ENCODE measurements at regions not wholly inside any gene's neighbourhood (a gene's known extent, or its start where the extent isn't known, plus 50 kb on each side); places are given as distances from the start of the nearest gene placed in this dataset.

DNA sequence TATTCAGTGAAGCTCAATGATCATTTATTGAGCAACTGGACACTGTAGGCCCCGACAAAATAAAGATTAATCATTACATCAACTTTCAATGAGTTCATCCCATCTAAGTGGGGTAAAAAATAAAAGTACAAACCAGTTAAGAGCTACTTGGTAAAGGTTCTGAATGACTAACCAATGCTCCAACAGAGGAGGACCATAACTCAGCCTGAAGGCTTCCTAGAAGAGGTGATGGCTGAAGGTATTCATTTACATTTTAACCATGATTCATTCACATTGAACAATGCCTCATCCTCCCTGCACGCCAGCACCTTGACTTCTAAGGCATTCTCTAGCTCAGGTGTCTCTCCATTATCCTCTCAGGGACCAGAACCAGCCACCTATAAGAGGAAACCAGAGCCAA, 201.4 kb downstream of the ZNF462 start:
- no peak for DNase-seq

- DNase-seq: no peak
Measured at GRCh38 chr9:107065549-107065948, 202.6 kb downstream of the ZNF462 start.

DNA sequence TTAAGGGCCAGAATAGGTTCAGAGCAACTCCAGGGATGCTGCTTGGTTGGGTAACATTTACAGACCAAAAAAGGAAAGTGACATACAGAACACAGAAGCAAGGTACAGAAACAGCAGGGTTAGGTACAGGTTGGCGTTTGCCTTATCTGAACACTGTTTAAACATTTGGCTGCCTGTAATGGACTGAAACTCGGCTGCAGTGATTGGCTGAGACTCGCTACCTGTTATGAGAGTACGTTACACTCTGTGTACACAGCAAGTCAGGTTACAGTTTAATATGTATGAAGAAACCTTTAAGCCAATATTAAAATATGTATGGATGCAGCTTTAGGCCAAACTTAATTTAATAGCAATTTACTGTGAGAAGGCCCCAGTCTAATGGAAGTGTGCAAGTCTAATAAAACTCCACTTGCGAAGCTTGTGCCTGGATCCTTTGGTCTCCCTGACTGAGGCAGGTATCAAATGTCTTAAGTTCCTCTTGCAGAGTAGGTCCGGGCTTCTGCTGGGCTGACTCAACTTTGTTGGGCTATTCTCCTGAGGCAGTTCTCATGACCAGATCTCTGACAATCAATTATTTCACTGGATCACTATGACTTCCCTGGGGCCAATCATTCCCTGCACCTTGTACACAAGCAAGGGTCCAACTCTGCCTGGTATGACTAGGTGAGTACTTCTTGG, 204.9 kb downstream of the ZNF462 start:
- no peak for DNase-seq

GRCh38 chr9:107068581-107068980, 205.6 kb downstream of the ZNF462 start:
- no peak for DNase-seq

- DNase-seq: no peak
Measured at GRCh38 chr9:107070586-107070985, 207.6 kb downstream of the ZNF462 start.

GRCh38 chr9:107078061-107078460, 205.0 kb upstream of the RAD23B start:
- no peak for DNase-seq

DNA sequence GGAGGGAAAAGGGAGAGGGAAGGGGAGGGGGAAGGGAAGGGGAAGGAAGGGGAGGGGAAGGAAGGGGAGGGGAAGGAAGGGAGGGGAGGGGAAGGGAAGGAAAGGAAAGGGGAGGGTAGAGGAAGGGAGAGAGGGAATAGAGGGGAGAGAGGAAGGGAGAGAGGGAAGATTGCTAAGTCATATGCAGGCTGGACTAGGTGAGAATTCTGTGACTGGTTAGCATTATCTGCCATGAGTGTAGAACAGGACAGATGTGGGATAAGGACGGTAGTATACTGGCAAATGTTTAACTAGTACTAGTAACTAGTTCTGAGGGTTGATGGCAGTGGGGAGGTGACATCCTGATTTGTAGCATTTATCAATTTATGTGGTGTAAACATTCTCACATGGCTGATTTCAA, 203.5 kb upstream of the RAD23B start:
- no peak for DNase-seq

DNA sequence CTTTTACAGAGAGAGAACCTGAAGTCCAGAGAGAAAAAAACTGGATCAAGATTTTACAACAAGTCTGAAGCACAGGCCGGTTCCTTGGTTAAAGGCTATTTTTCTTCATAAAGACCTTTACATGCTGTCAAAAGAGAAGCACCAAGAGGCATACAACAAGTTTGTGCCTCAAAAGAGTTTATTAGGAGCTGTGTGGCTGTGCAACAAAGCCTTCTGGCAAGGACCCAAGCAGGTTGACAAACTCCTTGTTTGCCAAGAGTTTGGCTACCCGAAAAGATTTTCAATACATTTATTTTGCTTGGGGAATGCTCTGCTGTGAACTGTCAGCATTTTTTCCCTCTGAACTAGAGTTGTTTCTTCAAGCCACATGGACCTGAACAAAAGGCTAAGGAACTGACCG, 202.9 kb upstream of the RAD23B start:
- DNase-seq: no peak

DNA sequence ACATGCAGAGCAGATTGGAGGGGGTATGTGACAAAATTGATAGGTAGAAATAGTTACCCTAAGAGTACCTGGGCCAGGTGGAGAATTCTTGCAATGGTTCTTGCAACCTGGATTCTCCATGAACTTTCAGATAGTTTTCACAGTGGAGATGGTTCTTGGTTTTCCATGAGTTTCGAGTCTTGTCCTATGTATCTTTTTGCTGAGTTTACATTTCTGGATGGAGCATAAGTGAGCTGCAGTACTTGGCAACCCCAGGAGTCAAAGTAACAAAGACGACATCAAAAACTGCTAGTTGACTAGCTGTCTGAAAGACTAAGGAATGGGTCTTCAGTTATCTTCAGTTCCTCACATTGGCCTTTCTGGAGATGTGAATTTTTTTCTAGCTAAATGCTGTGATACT, 196.6 kb upstream of the RAD23B start:
- DNase-seq: no peak

DNA sequence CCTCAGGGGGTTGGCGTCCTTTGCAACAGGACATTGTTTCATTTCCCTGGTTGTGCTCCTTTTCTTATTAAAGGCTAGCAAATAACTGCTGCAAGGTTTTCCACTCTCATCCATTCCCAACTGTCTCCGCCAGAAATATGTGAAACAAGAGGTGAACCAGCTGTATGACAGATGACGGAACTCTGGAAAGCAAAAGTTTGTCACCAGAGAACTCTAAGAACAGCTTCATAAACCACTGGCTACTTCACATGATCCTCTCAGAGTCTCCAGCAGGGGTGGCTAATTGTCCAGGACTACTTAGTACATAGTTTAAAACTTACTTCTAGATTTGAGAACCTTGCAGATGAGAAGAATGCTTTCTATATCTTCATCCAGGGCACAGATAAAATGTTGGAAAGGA, 195.9 kb upstream of the RAD23B start:
- DNase-seq: no peak

DNA sequence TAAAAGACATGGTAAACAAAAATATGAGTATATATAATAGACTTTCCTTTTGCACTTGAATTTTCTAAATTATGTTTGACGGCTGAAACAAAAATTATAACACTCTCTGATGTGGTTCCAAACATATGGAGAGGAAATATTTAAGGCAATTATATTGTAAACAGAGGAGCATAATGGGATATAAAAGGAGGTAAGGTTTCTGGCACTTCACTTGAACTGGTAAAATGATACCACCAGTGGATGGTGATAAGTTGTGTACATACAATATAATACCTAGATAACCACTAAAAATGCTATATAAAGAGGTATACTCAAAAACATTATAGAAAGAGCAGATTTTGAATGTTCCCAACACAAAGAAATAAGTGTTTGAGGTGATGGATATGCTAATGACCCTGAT, 192.9 kb upstream of the RAD23B start:
- no peak for DNase-seq

DNA sequence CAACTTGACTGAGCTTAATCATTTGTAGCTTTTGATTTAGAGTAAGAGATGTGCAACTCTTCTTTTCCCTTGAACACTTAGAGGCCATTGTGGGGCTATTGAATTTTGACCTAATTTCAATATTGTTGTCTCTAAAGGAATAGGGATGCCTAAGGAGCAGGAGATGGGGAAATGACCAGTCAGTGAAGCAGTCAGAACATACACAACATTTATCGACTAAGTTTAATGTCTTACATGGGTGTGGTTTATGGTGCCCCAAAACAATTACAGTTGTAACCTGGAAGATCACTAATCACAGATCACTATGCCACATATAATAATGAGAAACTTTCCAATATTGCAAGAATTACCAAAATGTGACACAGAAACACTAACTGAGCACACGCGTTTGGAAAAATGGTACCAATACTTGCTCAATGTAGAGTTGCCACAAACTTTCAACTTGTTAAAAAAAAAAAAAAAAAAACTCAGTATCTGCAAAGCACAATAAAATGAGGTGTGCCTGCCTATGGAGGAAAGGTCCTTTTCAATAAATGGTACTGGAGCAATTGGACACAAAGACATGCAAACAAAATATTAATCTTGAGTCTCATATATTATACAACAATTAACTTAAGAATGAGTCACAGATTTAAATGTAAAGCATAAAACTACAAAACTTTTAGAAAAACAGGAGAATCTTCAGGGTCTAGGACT, 189.6 kb upstream of the RAD23B start:
- no peak for DNase-seq

DNA sequence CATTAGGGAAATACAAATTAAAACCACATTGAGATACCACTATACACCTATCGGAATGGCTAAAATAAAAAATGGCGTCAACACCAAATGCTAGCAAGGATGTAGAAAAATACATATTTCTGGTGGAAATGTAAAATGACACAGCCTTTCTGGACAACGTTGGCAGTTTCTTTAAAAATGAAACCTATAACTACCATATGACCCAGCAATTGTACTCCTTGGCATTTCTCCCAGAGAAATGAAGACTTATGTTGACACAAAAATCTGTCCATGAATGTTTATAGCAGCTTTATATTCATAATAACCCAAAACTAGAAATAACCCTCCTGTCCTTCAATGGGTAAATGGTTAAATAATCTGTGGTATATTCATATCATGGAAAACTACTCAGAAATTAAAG, 188.7 kb upstream of the RAD23B start:
- no peak for DNase-seq

DNA sequence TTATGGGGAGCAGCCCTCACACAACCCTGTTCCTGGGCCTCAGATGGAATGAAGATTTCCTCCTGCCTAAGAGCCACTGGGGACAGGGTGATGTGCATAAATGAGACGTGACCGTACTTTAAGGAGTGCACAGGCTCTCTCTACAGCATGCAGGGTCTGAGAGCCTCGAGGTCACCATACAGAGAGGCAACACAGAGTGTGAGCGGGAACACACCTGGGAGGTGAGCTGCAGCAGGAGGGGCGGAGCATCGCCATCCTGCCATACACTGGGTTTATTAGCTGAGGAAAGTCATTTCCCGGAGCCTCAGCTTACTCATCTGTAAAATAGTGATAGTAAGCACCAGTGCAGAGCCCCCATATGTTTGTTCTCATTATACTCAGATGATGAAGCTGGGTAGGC, 182.5 kb upstream of the RAD23B start:
- DNase-seq: no peak

- no peak for DNase-seq
Measured at GRCh38 chr9:107102011-107102410, 181.1 kb upstream of the RAD23B start.

- DNase-seq: no peak
Measured at GRCh38 chr9:107103621-107104020, 179.5 kb upstream of the RAD23B start.

DNA sequence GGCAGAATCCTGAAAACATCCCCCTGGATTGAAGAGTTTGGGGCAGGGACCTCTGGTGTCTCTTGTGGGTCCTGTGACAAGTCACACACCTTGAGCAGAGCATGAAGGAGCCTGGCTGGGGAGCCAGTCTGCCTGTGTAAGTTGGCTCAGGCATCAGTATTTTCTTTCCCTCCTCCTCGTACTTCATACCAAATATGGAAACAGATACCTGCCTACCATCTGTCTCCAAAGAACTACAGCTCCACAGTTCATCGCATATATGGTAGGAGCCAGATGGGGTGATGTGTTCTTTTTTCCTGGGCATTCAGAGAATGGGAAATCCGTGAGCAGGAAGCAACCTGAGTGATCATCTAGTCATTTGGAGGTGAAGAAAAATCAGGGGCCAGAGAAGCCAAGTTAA, 177.3 kb upstream of the RAD23B start:
- DNase-seq: no peak

- no peak for DNase-seq
Measured at GRCh38 chr9:107106416-107106815, 176.7 kb upstream of the RAD23B start.

GRCh38 chr9:107108342-107109130, 174.5 kb upstream of the RAD23B start:
- DNase-seq: no peak

DNA sequence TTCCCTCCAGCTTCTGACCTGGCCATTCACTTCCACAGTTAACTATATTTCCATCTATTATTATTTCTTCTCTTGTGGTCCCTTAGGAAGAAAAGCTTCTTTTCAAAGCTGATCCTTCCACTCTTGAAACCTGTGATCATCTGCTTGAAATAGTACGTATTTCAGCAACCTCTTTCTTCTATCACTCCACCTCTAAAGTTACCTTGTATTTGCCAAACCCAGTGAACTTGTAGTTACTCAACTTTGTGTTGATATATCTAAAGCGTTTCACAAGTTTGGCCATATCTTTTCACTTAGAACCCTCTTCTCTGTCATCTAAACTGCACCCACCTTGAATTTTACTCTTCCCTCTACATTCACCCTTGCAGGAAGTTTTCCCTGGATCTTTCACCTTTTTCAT, 173.8 kb upstream of the RAD23B start:
- DNase-seq: no peak

- DNase-seq: no peak
Measured at GRCh38 chr9:107110153-107110552, 172.9 kb upstream of the RAD23B start.

DNA sequence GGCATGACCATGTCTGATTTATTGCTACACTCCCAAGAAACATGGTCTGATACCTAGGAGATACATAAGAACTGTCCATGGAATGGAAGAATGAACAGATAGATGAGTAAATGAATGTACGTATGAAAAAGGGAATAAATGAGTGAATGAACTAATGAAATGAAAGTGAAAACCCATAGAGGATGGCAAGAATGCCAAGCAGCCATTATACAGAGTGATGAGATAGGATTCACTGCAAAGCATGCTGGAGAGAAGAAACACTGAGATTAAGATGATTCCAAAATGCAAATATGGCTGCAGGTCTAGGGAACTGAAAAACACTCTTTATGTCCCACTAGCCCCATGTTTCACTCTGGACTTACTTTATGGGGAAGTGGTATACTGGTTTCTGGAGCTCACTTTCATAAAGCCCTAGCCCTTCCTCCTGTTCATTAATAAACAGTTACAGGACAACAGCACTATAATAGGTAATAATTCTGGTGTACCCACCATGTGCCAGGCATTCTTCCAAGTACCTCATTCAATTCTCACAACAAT, 170.3 kb upstream of the RAD23B start:
- no peak for DNase-seq

- no peak for DNase-seq
Measured at GRCh38 chr9:107118863-107119624, 164.0 kb upstream of the RAD23B start.

Data from NCI-H2227 treated with DMSO at 0.1 percent for 48 hours (cell line).